ENCODE measurements at regions not wholly inside any gene's neighbourhood (a gene's known extent, or its start where the extent isn't known, plus 50 kb on each side); places are given as distances from the start of the nearest gene placed in this dataset.

GRCh38 chr1:112231331-112231730, 164.7 kb upstream of the CTTNBP2NL start:
- DNase-seq, result no peak

- no peak for DNase-seq
These were observed 163.2 kb upstream of the CTTNBP2NL start for GRCh38 chr1:112232848-112233247.

- no peak for DNase-seq
These were observed 161.3 kb upstream of the CTTNBP2NL start for GRCh38 chr1:112234710-112235109.

GRCh38 chr1:112237983-112238545, 157.9 kb upstream of the CTTNBP2NL start:
- DNase-seq, result peak; percentile 18

- no peak for DNase-seq
These were observed 156.2 kb upstream of the CTTNBP2NL start for GRCh38 chr1:112239683-112240330.

GRCh38 chr1:112242470-112242869, 153.5 kb upstream of the CTTNBP2NL start:
- DNase-seq, result no peak

GRCh38 chr1:112244131-112244530, 151.9 kb upstream of the CTTNBP2NL start:
- DNase-seq, result no peak

GRCh38 chr1:112245114-112245513, 150.9 kb upstream of the CTTNBP2NL start:
- DNase-seq, result no peak

GRCh38 chr1:112247036-112247597, 148.9 kb upstream of the CTTNBP2NL start:
- peak; percentile 12 for DNase-seq

GRCh38 chr1:112247961-112248360, 148.1 kb upstream of the CTTNBP2NL start:
- peak; percentile 11 for DNase-seq

- DNase-seq, result no peak
These were observed 145.1 kb upstream of the CTTNBP2NL start for GRCh38 chr1:112250892-112251291.

GRCh38 chr1:112251766-112252506, 144.1 kb upstream of the CTTNBP2NL start:
- DNase-seq, result no peak

- no peak for DNase-seq
These were observed 142.6 kb upstream of the CTTNBP2NL start for GRCh38 chr1:112253366-112253765.

- DNase-seq, result no peak
These were observed 140.9 kb upstream of the CTTNBP2NL start for GRCh38 chr1:112255080-112255479.

- no peak for DNase-seq
These were observed 139.6 kb upstream of the CTTNBP2NL start for GRCh38 chr1:112256411-112256810.

GRCh38 chr1:112257043-112257835, 138.8 kb upstream of the CTTNBP2NL start:
- DNase-seq, result no peak

GRCh38 chr1:112260699-112261098, 135.3 kb upstream of the CTTNBP2NL start:
- DNase-seq, result no peak

- no peak for DNase-seq
These were observed 133.7 kb upstream of the CTTNBP2NL start for GRCh38 chr1:112262316-112262715.

GRCh38 chr1:112263042-112263441, 133.0 kb upstream of the CTTNBP2NL start:
- no peak for DNase-seq

- DNase-seq, result no peak
These were observed 132.6 kb upstream of the CTTNBP2NL start for GRCh38 chr1:112263453-112263852.

- no peak for DNase-seq
These were observed 132.0 kb upstream of the CTTNBP2NL start for GRCh38 chr1:112264010-112264409.

- DNase-seq, result no peak
These were observed 131.5 kb upstream of the CTTNBP2NL start for GRCh38 chr1:112264553-112264952.

GRCh38 chr1:112265931-112266330, 130.1 kb upstream of the CTTNBP2NL start:
- DNase-seq, result no peak
